ENCODE measurements at regions not wholly inside any gene's neighbourhood (a gene's known extent, or its start where the extent isn't known, plus 50 kb on each side); places are given as distances from the start of the nearest gene placed in this dataset.

DNA sequence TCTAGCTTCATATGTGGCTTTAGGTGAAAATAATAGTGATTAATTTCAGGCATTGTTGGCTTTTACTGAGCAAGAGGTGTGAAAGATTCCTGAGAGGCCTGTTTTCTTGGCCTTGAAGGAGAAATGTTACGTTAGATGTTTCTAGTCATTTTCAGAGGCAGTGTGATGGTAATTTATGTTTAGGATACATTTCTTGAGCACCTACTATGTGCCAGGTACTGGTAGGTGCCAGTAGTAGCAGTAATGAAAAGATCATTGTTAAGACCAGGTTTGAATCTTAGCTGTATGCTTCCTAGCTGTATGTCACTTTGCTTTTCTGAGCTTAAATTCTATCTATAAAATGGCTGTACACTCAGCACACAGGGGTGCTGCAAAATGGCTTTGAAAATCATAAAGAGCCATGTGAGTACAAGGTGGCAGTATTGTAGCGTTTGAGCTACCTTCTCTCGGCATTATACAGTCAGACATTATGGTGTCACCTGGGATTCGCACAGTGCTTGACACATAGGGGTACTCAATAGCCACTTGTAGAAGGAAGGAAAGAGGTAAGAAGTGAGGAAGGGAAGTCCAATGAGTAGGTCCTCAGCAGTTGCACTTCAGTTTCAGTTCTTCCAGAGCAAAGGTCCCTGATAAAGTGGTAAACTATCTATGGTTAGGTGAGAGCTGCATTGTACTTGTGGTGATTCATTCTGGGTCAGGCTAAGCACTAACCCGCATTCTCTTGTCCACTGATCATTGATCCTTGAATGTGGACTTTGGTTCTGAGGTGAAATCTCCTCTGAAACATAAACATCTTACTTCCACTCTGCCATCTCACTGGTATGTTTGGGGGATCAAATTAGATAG is 166.5 kb upstream of the NR3C1 start:
- H3K4me1 ChIP-seq, result no peaks in the 10 kb centered on the region
- no peaks in the 10 kb centered on the region for H3K27me3 ChIP-seq
- H3K4me3 ChIP-seq, result no peak overlapping the region
- no peak overlapping the region for H3K27ac ChIP-seq
- no peaks in the 10 kb centered on the region for H3K9me3 ChIP-seq
- intact Hi-C loops (cut with DNase I), result no loop called here
- DNase-seq, result no peak
- ATAC-seq, result no peak
- TF ChIP-seq POLR2A (IDR thresholded peaks at IDR 0.05), result no peak
- no peak for TF ChIP-seq CTCF (IDR thresholded peaks at IDR 0.05)
- WGBS, 2 donors, result 81 to 92% methylated on average over 5 of the region's 5 CpGs
- H3K36me3 ChIP-seq (replicated peaks in 1 of 2; ENCODE audit: insufficient read depth in 1 of 2, low read depth in 2 of 2), result no peaks in the 10 kb centered on the region

DNA sequence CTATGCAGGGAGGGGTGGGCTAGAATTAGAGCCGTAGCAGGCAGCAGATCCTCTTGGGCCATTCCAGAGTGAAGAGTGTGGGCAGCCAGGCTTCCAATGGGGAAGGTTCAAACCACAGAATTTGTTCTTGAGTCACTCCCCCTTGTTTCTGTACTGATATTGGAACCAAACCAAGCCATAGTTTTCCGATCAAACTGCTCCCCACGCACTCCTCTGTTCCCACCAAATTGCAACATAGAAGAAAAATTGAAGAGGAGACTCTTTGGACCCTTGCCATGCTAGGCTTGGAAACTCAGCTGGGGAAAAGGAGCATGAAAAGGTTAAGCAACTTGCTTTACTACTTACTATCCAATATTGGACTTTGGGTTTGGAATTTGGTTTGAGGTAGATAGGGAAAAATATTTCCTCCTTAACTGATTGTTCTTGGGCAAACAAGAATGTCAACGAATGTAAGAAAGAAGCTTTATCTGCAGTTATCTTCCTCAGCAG is 165.8 kb upstream of the NR3C1 start:
- Histone ChIP-seq H3K27me3 (no peaks in the 10 kb centered on the region), H3K4me1 (no peaks in the 10 kb centered on the region), H3K9me3 (no peaks in the 10 kb centered on the region), H3K27ac (no peak overlapping the region), H3K4me3 (no peak overlapping the region), H3K36me3 (replicated peaks in 1 of 2; ENCODE audit: insufficient read depth in 1 of 2, low read depth in 2 of 2) (no peaks in the 10 kb centered on the region)
- intact Hi-C loops (cut with DNase I), result no loop called here
- DNase-seq (peak in 1 of 4 donors; percentile 11), ATAC-seq (no peak)
- no peak for TF ChIP-seq CTCF (IDR thresholded peaks at IDR 0.05)
- TF ChIP-seq POLR2A (IDR thresholded peaks at IDR 0.05), result no peak
- 66 to 73% methylated on average over 4 of the region's 4 CpGs for WGBS, 2 donors

GRCh38 chr5:143567583-143568504 is 164.4 kb upstream of the NR3C1 start:
- intact Hi-C loops (cut with DNase I), result no loop called here
- TF ChIP-seq CTCF (IDR thresholded peaks at IDR 0.05) (no peak), POLR2A (IDR thresholded peaks at IDR 0.05) (no peak)
- Histone ChIP-seq H3K27me3 (no peaks in the 10 kb centered on the region), H3K36me3 (replicated peaks in 1 of 2; ENCODE audit: insufficient read depth in 1 of 2, low read depth in 2 of 2) (no peaks in the 10 kb centered on the region), H3K4me3 (no peak overlapping the region), H3K9me3 (no peaks in the 10 kb centered on the region), H3K27ac (no peak overlapping the region), H3K4me1 (peaks cover 4% of the 10 kb centered on the region)
- DNase-seq (no peak), ATAC-seq (no peak)
- whole genome bisulfite sequencing, 2 donors, result 77 to 78% methylated on average over 6 of the region's 6 CpGs

DNA sequence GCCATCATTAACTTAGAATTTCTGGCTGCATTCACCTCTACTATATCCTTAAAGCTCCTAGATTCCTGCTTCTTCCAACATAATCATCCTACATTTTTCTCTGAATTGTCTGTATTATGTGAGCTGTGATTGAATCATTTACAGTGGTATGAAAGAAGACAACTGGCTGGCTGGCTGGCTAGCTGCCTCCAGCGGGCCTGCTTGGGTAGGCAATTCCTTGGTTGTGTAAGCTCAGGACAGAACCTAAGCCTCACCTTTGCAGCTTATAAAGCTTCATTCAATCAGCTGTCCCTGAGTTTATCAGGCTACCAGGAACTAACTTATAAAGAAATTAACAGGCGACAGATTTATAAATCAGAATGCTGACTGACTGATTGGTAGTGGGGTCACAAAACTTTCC is 162.7 kb upstream of the NR3C1 start:
- ATAC-seq, result no peak
- no peaks in the 10 kb centered on the region for H3K36me3 ChIP-seq (replicated peaks in 1 of 2; ENCODE audit: insufficient read depth in 1 of 2, low read depth in 2 of 2)
- peaks cover 14% of the 10 kb centered on the region for H3K4me1 ChIP-seq
- no peaks in the 10 kb centered on the region for H3K27me3 ChIP-seq
- WGBS, 2 donors, result 93 to 97% methylated on average over 2 of the region's 2 CpGs
- DNase-seq, result no peak
- no peak overlapping the region for H3K27ac ChIP-seq
- TF ChIP-seq POLR2A (IDR thresholded peaks at IDR 0.05), result no peak
- no peak for TF ChIP-seq CTCF (IDR thresholded peaks at IDR 0.05)
- H3K9me3 ChIP-seq, result no peaks in the 10 kb centered on the region
- H3K4me3 ChIP-seq, result no peak overlapping the region
- intact Hi-C loops (cut with DNase I), result no loop called here

All from body of pancreas (tissue), 4 donors.